Fibroblast of lung (primary cell): ENCODE measurements at regions not wholly inside any gene's neighbourhood (a gene's known extent, or its start where the extent isn't known, plus 50 kb on each side); places are given as distances from the start of the nearest gene placed in this dataset.

Experiments
- DNase-seq, 2 donors: peaks; one replicate each; pipeline versions ENCODE4 v3.0.0 to v3.0.0-alpha.2; 2010; ENCODE audit warnings: low read depth in 2 of 2
- H2AFZ ChIP-seq: 2 replicates; pipeline ENCODE4 v1.5.1; 2012; ENCODE audit warnings: low read length, control low read depth, inconsistent platforms
- H3K27ac ChIP-seq: 2 replicates; pipeline ENCODE4 v1.5.1; 2011; ENCODE audit warnings: low read length, control low read depth; ENCODE audit not compliant: insufficient read depth
- H3K27me3 ChIP-seq: 2 replicates; pipeline ENCODE4 v1.5.1; 2011; ENCODE audit warnings: mild to moderate bottlenecking, low read length; ENCODE audit not compliant: control insufficient read depth, insufficient read depth
- H3K36me3 ChIP-seq: 2 replicates; pipeline ENCODE4 v1.5.1; 2011; ENCODE audit warnings: low read length; ENCODE audit not compliant: control insufficient read depth, insufficient read depth
- H3K4me1 ChIP-seq: 2 replicates; pipeline ENCODE4 v1.5.1; 2011; ENCODE audit warnings: low read length; ENCODE audit not compliant: control insufficient read depth, insufficient read depth; ENCODE audit errors: extremely low read depth
- H3K4me2 ChIP-seq: 2 replicates; pipeline ENCODE4 v1.5.1; 2011; ENCODE audit warnings: low read length, control low read depth; ENCODE audit not compliant: insufficient read depth; ENCODE audit errors: extremely low read depth
- H3K4me3 ChIP-seq, 4 experiments: fragments of 200-600 bp in 1 of 4; sonication (generic) in 1 of 4; replicated peaks in 1 of 4; 2 replicates each; pipeline ENCODE4 v1.5.1; 2011 to 2016; ENCODE audit warnings: low read length in 4 of 4, low read depth in 3 of 4, mild to moderate bottlenecking in 3 of 4, control low read depth in 2 of 4, inconsistent platforms in 1 of 4, mixed read lengths in 1 of 4; ENCODE audit not compliant: insufficient read depth in 1 of 4; ENCODE audit errors: control extremely low read depth in 1 of 4
- H3K79me2 ChIP-seq: 2 replicates; pipeline ENCODE4 v1.5.1; 2012; ENCODE audit warnings: mild to moderate bottlenecking, low read length, inconsistent platforms; ENCODE audit not compliant: control insufficient read depth, insufficient read depth
- H3K9ac ChIP-seq: 2 replicates; pipeline ENCODE4 v1.5.1; 2011; ENCODE audit warnings: mild to moderate bottlenecking, low read length, control low read depth; ENCODE audit not compliant: insufficient read depth
- H3K9me3 ChIP-seq: 2 replicates; pipeline ENCODE4 v1.5.1; 2012; ENCODE audit warnings: low read depth, low read length; ENCODE audit not compliant: control insufficient read depth, insufficient read depth
- H4K20me1 ChIP-seq: 2 replicates; pipeline ENCODE4 v1.5.1; 2011; ENCODE audit warnings: low read length; ENCODE audit not compliant: control insufficient read depth, insufficient read depth; ENCODE audit errors: extremely low read depth
- EZH2 ChIP-seq: IDR thresholded peaks from 2 replicates; pipeline ENCODE4 v1.5.1; 2012; ENCODE audit warnings: low read length, control low read depth, mild to moderate bottlenecking; ENCODE audit errors: missing control alignments
- TF ChIP-seq, protein P1 (sequence below), 2 donors: IDR thresholded peaks in 1 of 2; conservative IDR thresholded peaks in 1 of 2; 1 replicate in 1 of 2; 2 replicates in 1 of 2; pipeline ENCODE4 v1.5.1; 2011 to 2012; ENCODE audit warnings: low read length in 2 of 2, control low read depth in 1 of 2, inconsistent platforms in 1 of 2, low read depth in 1 of 2, mild to moderate bottlenecking in 1 of 2

DNA sequence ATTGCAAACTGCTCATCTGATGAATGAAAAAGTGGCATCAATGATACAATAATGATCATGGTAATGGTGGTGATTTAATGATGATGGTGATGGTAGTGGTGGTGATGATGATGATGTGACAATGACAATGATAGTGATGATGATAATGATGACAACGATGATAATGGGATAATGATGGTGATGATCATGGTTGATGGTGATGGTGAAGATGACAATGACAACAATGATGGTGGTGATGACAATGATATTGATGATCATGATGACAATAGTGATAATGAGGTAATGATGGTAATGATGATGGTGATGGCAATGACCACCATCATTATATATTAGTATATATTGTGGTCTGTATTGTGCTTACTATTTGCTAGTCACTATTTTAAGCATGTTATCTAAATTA, 474.3 kb downstream of the TBC1D22A start:
- H2AFZ ChIP-seq = no peak overlapping the region
- H3K4me3 ChIP-seq = no peak overlapping the region
- no peaks in the 10 kb centered on the region for H4K20me1 ChIP-seq
- no peak overlapping the region for H3K4me2 ChIP-seq
- H3K27ac ChIP-seq = no peak overlapping the region
- no peaks in the 10 kb centered on the region for H3K79me2 ChIP-seq
- no peaks in the 10 kb centered on the region for H3K27me3 ChIP-seq
- H3K9ac ChIP-seq = no peak overlapping the region
- H3K9me3 ChIP-seq = no peaks in the 10 kb centered on the region
- no peaks in the 10 kb centered on the region for H3K4me1 ChIP-seq
- TF ChIP-seq, protein P1, sequence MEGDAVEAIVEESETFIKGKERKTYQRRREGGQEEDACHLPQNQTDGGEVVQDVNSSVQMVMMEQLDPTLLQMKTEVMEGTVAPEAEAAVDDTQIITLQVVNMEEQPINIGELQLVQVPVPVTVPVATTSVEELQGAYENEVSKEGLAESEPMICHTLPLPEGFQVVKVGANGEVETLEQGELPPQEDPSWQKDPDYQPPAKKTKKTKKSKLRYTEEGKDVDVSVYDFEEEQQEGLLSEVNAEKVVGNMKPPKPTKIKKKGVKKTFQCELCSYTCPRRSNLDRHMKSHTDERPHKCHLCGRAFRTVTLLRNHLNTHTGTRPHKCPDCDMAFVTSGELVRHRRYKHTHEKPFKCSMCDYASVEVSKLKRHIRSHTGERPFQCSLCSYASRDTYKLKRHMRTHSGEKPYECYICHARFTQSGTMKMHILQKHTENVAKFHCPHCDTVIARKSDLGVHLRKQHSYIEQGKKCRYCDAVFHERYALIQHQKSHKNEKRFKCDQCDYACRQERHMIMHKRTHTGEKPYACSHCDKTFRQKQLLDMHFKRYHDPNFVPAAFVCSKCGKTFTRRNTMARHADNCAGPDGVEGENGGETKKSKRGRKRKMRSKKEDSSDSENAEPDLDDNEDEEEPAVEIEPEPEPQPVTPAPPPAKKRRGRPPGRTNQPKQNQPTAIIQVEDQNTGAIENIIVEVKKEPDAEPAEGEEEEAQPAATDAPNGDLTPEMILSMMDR (conservative IDR thresholded peaks at IDR 0.05 in 1 of 2, IDR thresholded peaks at IDR 0.05 in 1 of 2; ENCODE audit: low read depth in 1 of 2, low read length in 2 of 2) = no peak
- no peak for TF ChIP-seq EZH2
- no peak for DNase-seq
- H3K36me3 ChIP-seq = no peaks in the 10 kb centered on the region

DNA sequence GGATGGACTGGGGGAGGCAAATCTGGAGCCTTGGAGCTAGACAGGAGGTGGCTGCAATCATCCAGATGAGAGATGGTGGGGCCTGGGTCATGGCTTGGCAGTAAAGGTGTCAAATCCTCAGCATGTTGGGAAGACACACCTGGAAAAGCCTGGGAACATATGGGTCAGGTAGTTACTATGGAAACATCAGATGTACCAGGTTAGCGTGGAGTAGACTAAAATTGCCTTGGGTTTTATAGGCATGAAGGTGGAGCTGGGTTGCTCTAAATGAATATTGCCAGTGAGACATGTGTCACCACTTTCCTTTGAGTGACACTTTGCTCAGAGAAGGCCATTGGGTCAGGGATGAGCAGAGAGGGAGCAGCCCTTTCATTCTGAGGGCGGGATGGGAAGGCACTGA, 473.7 kb downstream of the TBC1D22A start:
- H3K9ac ChIP-seq = no peak overlapping the region
- no peaks in the 10 kb centered on the region for H4K20me1 ChIP-seq
- DNase-seq = no peak
- H2AFZ ChIP-seq = no peak overlapping the region
- H3K27ac ChIP-seq = no peak overlapping the region
- no peaks in the 10 kb centered on the region for H3K36me3 ChIP-seq
- no peak overlapping the region for H3K4me2 ChIP-seq
- no peaks in the 10 kb centered on the region for H3K4me1 ChIP-seq
- TF ChIP-seq EZH2 = no peak
- TF ChIP-seq, protein P1 (conservative IDR thresholded peaks at IDR 0.05 in 1 of 2, IDR thresholded peaks at IDR 0.05 in 1 of 2; ENCODE audit: low read depth in 1 of 2, low read length in 2 of 2) = no peak
- H3K27me3 ChIP-seq = no peaks in the 10 kb centered on the region
- no peaks in the 10 kb centered on the region for H3K79me2 ChIP-seq
- no peaks in the 10 kb centered on the region for H3K9me3 ChIP-seq
- H3K4me3 ChIP-seq = no peak overlapping the region

DNA sequence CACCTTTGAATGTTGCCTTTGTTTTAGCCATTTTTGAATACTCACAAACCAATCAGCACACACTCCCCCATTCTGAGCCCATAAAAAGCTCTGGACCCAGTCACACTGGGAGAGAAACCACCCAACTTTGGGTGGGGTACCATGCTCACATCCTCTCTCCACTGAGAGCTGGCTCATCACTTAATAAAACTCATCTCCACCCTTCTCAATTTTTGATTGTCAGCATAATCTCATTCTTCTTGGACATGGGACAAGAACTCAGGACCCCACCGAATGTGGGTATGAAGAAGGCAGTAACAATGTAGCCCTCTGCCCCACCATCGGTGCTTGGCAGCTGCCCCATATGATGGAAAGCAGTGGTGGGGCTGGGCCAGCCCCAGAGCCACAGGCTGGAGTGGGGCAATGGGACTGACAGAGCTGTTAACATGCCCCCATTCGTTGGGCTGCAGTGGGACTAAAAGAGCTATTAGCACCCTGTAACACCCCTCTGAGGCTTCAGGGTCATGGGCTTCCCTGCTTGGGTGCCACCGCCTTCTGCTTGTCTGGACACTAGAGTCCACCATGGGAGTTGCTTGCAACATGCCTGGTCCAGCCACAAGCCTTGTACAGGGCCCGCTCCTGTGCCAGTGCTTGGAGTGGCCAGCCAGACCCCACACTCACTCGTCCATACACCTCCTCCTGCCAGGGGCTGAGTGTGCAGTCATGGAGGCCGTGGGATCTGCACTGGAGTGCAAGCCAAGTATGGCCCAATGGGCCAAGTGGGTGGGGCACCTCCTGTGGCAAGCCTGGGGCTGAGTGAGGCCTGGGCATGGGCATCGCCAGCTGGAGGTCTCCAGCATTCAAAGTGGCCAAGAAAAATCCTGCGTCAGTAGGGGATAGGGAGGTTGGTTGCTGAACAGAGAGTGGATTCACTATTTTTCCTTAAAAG, 471.1 kb downstream of the TBC1D22A start:
- H3K4me1 ChIP-seq = no peaks in the 10 kb centered on the region
- H3K9me3 ChIP-seq = no peaks in the 10 kb centered on the region
- no peaks in the 10 kb centered on the region for H4K20me1 ChIP-seq
- H3K79me2 ChIP-seq = no peaks in the 10 kb centered on the region
- H3K4me2 ChIP-seq = no peak overlapping the region
- H3K9ac ChIP-seq = no peak overlapping the region
- no peak overlapping the region for H3K27ac ChIP-seq
- no peaks in the 10 kb centered on the region for H3K27me3 ChIP-seq
- no peak overlapping the region for H2AFZ ChIP-seq
- DNase-seq = no peak
- TF ChIP-seq EZH2 = no peak
- TF ChIP-seq, protein P1 (conservative IDR thresholded peaks at IDR 0.05 in 1 of 2, IDR thresholded peaks at IDR 0.05 in 1 of 2; ENCODE audit: low read depth in 1 of 2, low read length in 2 of 2) = no peak
- no peaks in the 10 kb centered on the region for H3K36me3 ChIP-seq
- no peak overlapping the region for H3K4me3 ChIP-seq
